ENCODE measurements at regions not wholly inside any gene's neighbourhood (a gene's known extent, or its start where the extent isn't known, plus 50 kb on each side); places are given as distances from the start of the nearest gene placed in this dataset.

GRCh38 chr18:40676668-40677067 lies 1278.4 kb upstream of the PIK3C3 start:
- H3K4me3 ChIP-seq (ENCODE audit: low read depth, low read length): no peak overlapping the region
- TF ChIP-seq CTCF (conservative IDR thresholded peaks at IDR 0.05; ENCODE audit: low read depth, low read length): no peak
- DNase-seq (ENCODE audit: low read depth): peak; percentile 43

- no peak for TF ChIP-seq CTCF (conservative IDR thresholded peaks at IDR 0.05; ENCODE audit: low read depth, low read length)
- no peak overlapping the region for H3K4me3 ChIP-seq (ENCODE audit: low read depth, low read length)
- no peak for DNase-seq (ENCODE audit: low read depth)
Measured at GRCh38 chr18:40673150-40673549, 1281.9 kb upstream of the PIK3C3 start.

GRCh38 chr18:40672590-40672989 lies 1282.4 kb upstream of the PIK3C3 start:
- H3K4me3 ChIP-seq (ENCODE audit: low read depth, low read length): no peak overlapping the region
- DNase-seq (ENCODE audit: low read depth): no peak
- no peak for TF ChIP-seq CTCF (conservative IDR thresholded peaks at IDR 0.05; ENCODE audit: low read depth, low read length)

- DNase-seq (ENCODE audit: low read depth): no peak
- no peak overlapping the region for H3K4me3 ChIP-seq (ENCODE audit: low read depth, low read length)
- no peak for TF ChIP-seq CTCF (conservative IDR thresholded peaks at IDR 0.05; ENCODE audit: low read depth, low read length)
Measured at GRCh38 chr18:40670668-40671375, 1284.2 kb upstream of the PIK3C3 start.

- TF ChIP-seq CTCF (conservative IDR thresholded peaks at IDR 0.05; ENCODE audit: low read depth, low read length): no peak
- no peak for DNase-seq (ENCODE audit: low read depth)
Measured at GRCh38 chr18:40662898-40663437, 1292.1 kb upstream of the PIK3C3 start.

GRCh38 chr18:40653682-40654081 lies 1301.4 kb upstream of the PIK3C3 start:
- DNase-seq (ENCODE audit: low read depth): no peak
- H3K4me3 ChIP-seq (ENCODE audit: low read depth, low read length): no peak overlapping the region
- TF ChIP-seq CTCF (conservative IDR thresholded peaks at IDR 0.05; ENCODE audit: low read depth, low read length): no peak

More at GRCh38 chr18:40662898-40663437, 1292.1 kb upstream of the PIK3C3 start:
- H3K4me3 ChIP-seq (ENCODE audit: low read depth, low read length): no peak overlapping the region

- no peak for TF ChIP-seq CTCF (conservative IDR thresholded peaks at IDR 0.05; ENCODE audit: low read depth, low read length)
- DNase-seq (ENCODE audit: low read depth): no peak
- H3K4me3 ChIP-seq (ENCODE audit: low read depth, low read length): no peak overlapping the region
Measured at GRCh38 chr18:40652321-40652720, 1302.7 kb upstream of the PIK3C3 start.
